Smooth muscle cell (in vitro differentiated cells): ENCODE measurements at regions not wholly inside any gene's neighbourhood (a gene's known extent, or its start where the extent isn't known, plus 50 kb on each side); places are given as distances from the start of the nearest gene placed in this dataset.

ENCODE experiments used
- DNase-seq: peaks from one replicate; lab custom pipeline; 2025; ENCODE audit not compliant: unreplicated experiment; lab: John Stamatoyannopoulos, UW
- H2AFZ ChIP-seq: fragments of 200-600 bp; sonication (generic); 2 replicates; pipeline ENCODE4 v1.6.0; 2016; ENCODE audit warnings: antibody characterized with exemption, low read depth, mild to moderate bottlenecking
- H3F3A ChIP-seq: fragments of 200-600 bp; sonication (generic); 2 replicates; pipeline ENCODE4 v1.6.0; 2017; ENCODE audit warnings: antibody characterized with exemption, low read depth
- H3K27ac ChIP-seq: fragments of 200-600 bp; sonication (generic); 2 replicates; pipeline ENCODE4 v1.5.1; 2016; ENCODE audit warnings: low read depth, mild to moderate bottlenecking
- H3K27me3 ChIP-seq: fragments of 200-600 bp; sonication (generic); 2 replicates; pipeline ENCODE4 v1.6.1; 2016; ENCODE audit warnings: low read depth, mild to moderate bottlenecking
- H3K36me3 ChIP-seq: fragments of 200-600 bp; sonication (generic); 2 replicates; pipeline ENCODE4 v1.5.1; 2016; ENCODE audit warnings: low read depth
- H3K4me1 ChIP-seq: fragments of 200-600 bp; sonication (generic); 2 replicates; pipeline ENCODE4 v1.5.1; 2016; ENCODE audit warnings: low read depth
- H3K4me2 ChIP-seq: fragments of 200-600 bp; sonication (generic); 2 replicates; pipeline ENCODE4 v1.6.0; 2016; ENCODE audit warnings: mild to moderate bottlenecking
- H3K4me3 ChIP-seq: fragments of 200-600 bp; sonication (generic); 2 replicates; pipeline ENCODE4 v1.5.1; 2016; ENCODE audit warnings: mild to moderate bottlenecking
- H3K79me2 ChIP-seq: fragments of 200-600 bp; sonication (generic); 2 replicates; pipeline ENCODE4 v1.6.0; 2016; ENCODE audit warnings: low read depth, mild to moderate bottlenecking
- H3K9ac ChIP-seq: fragments of 200-600 bp; sonication (generic); 2 replicates; pipeline ENCODE4 v1.6.0; 2016; ENCODE audit warnings: low read depth
- H3K9me3 ChIP-seq: fragments of 200-600 bp; sonication (generic); replicated peaks from 2 replicates; pipeline ENCODE4 v1.5.1; 2016; ENCODE audit warnings: low read depth
- H4K20me1 ChIP-seq: fragments of 200-600 bp; sonication (generic); 2 replicates; pipeline ENCODE4 v1.6.0; 2016; ENCODE audit warnings: low read depth
- CTCF ChIP-seq: fragments of 200-600 bp; sonication (generic); IDR thresholded peaks from 2 replicates; pipeline ENCODE4 v1.5.1; 2017; ENCODE audit warnings: borderline replicate concordance, mild to moderate bottlenecking, antibody characterized with exemption; ENCODE audit not compliant: insufficient read depth, poor library complexity, severe bottlenecking
- WGBS: methylation state at CpG from one replicate; pipeline ENCODE4 v1.1.7; 2016; ENCODE audit warnings: low lambda C conversion rate; 5-methylcytosine and 5-hydroxymethylcytosine counted together

- no peaks in the 10 kb centered on the region for H3F3A ChIP-seq
- no peak overlapping the region for H3K4me3 ChIP-seq
- TF ChIP-seq CTCF: no peak
- no peaks in the 10 kb centered on the region for H3K79me2 ChIP-seq
- H3K27me3 ChIP-seq: no peaks in the 10 kb centered on the region
- no peaks in the 10 kb centered on the region for H3K9me3 ChIP-seq
- no peak overlapping the region for H3K27ac ChIP-seq
- no peak overlapping the region for H3K4me2 ChIP-seq
- 53% methylated on average over 9 of the region's 9 CpGs for WGBS
- DNase-seq: no peak
- H3K36me3 ChIP-seq: no peaks in the 10 kb centered on the region
- no peaks in the 10 kb centered on the region for H3K4me1 ChIP-seq
- H4K20me1 ChIP-seq: no peaks in the 10 kb centered on the region
- H3K9ac ChIP-seq: no peak overlapping the region
- no peak overlapping the region for H2AFZ ChIP-seq
These were observed 325.1 kb downstream of the GADD45G start for GRCh38 chr9:89929673-89930480.

GRCh38 chr9:89933578-89933977 lies 328.8 kb downstream of the GADD45G start:
- DNase-seq: no peak
- Histone ChIP-seq H4K20me1 (no peaks in the 10 kb centered on the region), H3K9me3 (no peaks in the 10 kb centered on the region), H3K27ac (no peak overlapping the region), H3K79me2 (no peaks in the 10 kb centered on the region), H3K27me3 (no peaks in the 10 kb centered on the region), H3K36me3 (no peaks in the 10 kb centered on the region), H3K4me2 (no peak overlapping the region), H3K4me1 (no peaks in the 10 kb centered on the region), H3K9ac (no peak overlapping the region), H2AFZ (no peak overlapping the region), H3F3A (no peaks in the 10 kb centered on the region), H3K4me3 (no peak overlapping the region)
- WGBS: 91% methylated on average over 4 of the region's 4 CpGs
- no peak for TF ChIP-seq CTCF

- Histone ChIP-seq H3K9ac (no peak overlapping the region), H3K27me3 (no peaks in the 10 kb centered on the region), H3K27ac (no peak overlapping the region), H3K4me1 (no peaks in the 10 kb centered on the region), H3K4me2 (no peak overlapping the region), H4K20me1 (no peaks in the 10 kb centered on the region), H3K4me3 (no peak overlapping the region), H3K9me3 (no peaks in the 10 kb centered on the region), H2AFZ (no peak overlapping the region), H3K36me3 (no peaks in the 10 kb centered on the region), H3F3A (no peaks in the 10 kb centered on the region), H3K79me2 (no peaks in the 10 kb centered on the region)
- WGBS: 97% methylated on average over 6 of the region's 6 CpGs
- TF ChIP-seq CTCF: no peak
- no peak for DNase-seq
These were observed 330.3 kb downstream of the GADD45G start for GRCh38 chr9:89935115-89935514.

GRCh38 chr9:89935801-89936200 lies 331.0 kb downstream of the GADD45G start:
- H3F3A ChIP-seq: no peaks in the 10 kb centered on the region
- H3K4me2 ChIP-seq: no peak overlapping the region
- H3K36me3 ChIP-seq: no peaks in the 10 kb centered on the region
- no peaks in the 10 kb centered on the region for H3K4me1 ChIP-seq
- H4K20me1 ChIP-seq: no peaks in the 10 kb centered on the region
- 85% methylated on average over 4 of the region's 4 CpGs for WGBS
- DNase-seq: no peak
- no peaks in the 10 kb centered on the region for H3K79me2 ChIP-seq
- H2AFZ ChIP-seq: no peak overlapping the region
- H3K27me3 ChIP-seq: no peaks in the 10 kb centered on the region
- H3K27ac ChIP-seq: no peak overlapping the region
- H3K4me3 ChIP-seq: no peak overlapping the region
- no peaks in the 10 kb centered on the region for H3K9me3 ChIP-seq
- H3K9ac ChIP-seq: no peak overlapping the region
- no peak for TF ChIP-seq CTCF
